HCT116 (cell line): ENCODE measurements at regions not wholly inside any gene's neighbourhood (a gene's known extent, or its start where the extent isn't known, plus 50 kb on each side); places are given as distances from the start of the nearest gene placed in this dataset.

Experiments used
- ATAC-seq: fragments of 200-7000 bp; cut with Tn5 transposase; 2 replicates; pipeline ENCODE4 v1.9.1; 2020; ENCODE audit warnings: mild to moderate bottlenecking, moderate library complexity
- BruUV-seq: library from RNA; stranded (reverse); fragments of 400-500 nt; replicated peaks from 2 replicates; lab custom pipeline; 2021; lab: Mats Ljungman, UMichigan
- CTCF ChIA-PET: fragments of 300-600 bp; sonication (Branson Sonifier 250); formaldehyde crosslinking; loops from one replicate; lab custom pipeline; 2021; ENCODE audit warnings: antibody characterized with exemption; lab: Charles Lee
- POLR2A ChIA-PET: fragments of 300-600, 350-600 bp; sonication (Branson Sonifier 250); formaldehyde crosslinking; loops from one replicate; lab custom pipeline; 2021; ENCODE audit warnings: antibody characterized with exemption; lab: Charles Lee
- RAD21 ChIA-PET, 2 experiments: fragments of 300-600 bp; sonication (Branson Sonifier 250); formaldehyde crosslinking; loops; one replicate each; lab custom pipeline; 2023; ENCODE audit warnings: low total read pairs in 2 of 2; ENCODE audit not compliant: uncharacterized antibody in 2 of 2, unreplicated experiment in 2 of 2, low non-redundant PET in 1 of 2; lab: Charles Lee
- DNase-seq: peaks from one replicate; pipeline ENCODE4 v3.0.0-alpha.2; 2010; ENCODE audit warnings: low read depth, low spot score
- H2AFZ ChIP-seq: fragments of 200-600 bp; shearing (Covaris generic), sonication (generic); 2 replicates; pipeline ENCODE4 v1.6.1; 2017; ENCODE audit warnings: low read depth, mixed run types, mixed read lengths, antibody characterized with exemption, low read length; ENCODE audit not compliant: poor library complexity, severe bottlenecking
- H3K27ac ChIP-seq: 2 replicates; pipeline ENCODE4 v1.5.1; 2012; ENCODE audit warnings: low read depth, low read length
- H3K27me3 ChIP-seq: fragments of 200-600 bp; sonication (generic); 2 replicates; pipeline ENCODE4 v1.6.1; 2016; ENCODE audit warnings: mixed run types, low read length, mixed read lengths; ENCODE audit not compliant: insufficient read depth
- H3K36me3 ChIP-seq, 2 experiments: fragments of 200-500 bp in 1 of 2; fragments of 200-600 bp in 1 of 2; sonication (Bioruptor generic) in 1 of 2; sonication (generic) in 1 of 2; 2 replicates each; pipeline versions ENCODE4 v1.5.1 to v1.6.1; 2014 to 2016; ENCODE audit warnings: low read length in 2 of 2, inconsistent platforms in 1 of 2, mixed read lengths in 1 of 2, mixed run types in 1 of 2; ENCODE audit not compliant: insufficient read depth in 2 of 2, control insufficient read depth in 1 of 2
- H3K4me1 ChIP-seq, 2 experiments: fragments of 200-600 bp in 1 of 2; sonication (generic) in 1 of 2; 2 replicates each; pipeline versions ENCODE4 v1.5.1 to v1.6.1; 2012 to 2017; ENCODE audit warnings: low read length in 2 of 2, inconsistent platforms in 1 of 2, mild to moderate bottlenecking in 1 of 2, mixed read lengths in 1 of 2, mixed run types in 1 of 2, moderate library complexity in 1 of 2; ENCODE audit not compliant: insufficient read depth in 2 of 2, control insufficient read depth in 1 of 2
- H3K4me2 ChIP-seq: fragments of 200-600 bp; sonication (generic); 2 replicates; pipeline ENCODE4 v1.6.1; 2017; ENCODE audit warnings: mixed run types, low read length, mixed read lengths
- H3K4me3 ChIP-seq, 2 experiments: fragments of 200-600 bp in 1 of 2; sonication (generic) in 1 of 2; replicated peaks in 1 of 2; 2 replicates each; pipeline ENCODE4 v1.5.1; 2011 to 2016; ENCODE audit warnings: low read length in 2 of 2, control low read depth in 1 of 2, low read depth in 1 of 2, mild to moderate bottlenecking in 1 of 2, mixed read lengths in 1 of 2, mixed run types in 1 of 2
- H3K79me2 ChIP-seq: fragments of 200-600 bp; sonication (generic); 2 replicates; pipeline ENCODE4 v1.6.1; 2017; ENCODE audit warnings: mild to moderate bottlenecking, mixed run types, low read length, moderate library complexity, mixed read lengths; ENCODE audit not compliant: insufficient read depth
- H3K9ac ChIP-seq: fragments of 200-600 bp; sonication (generic); 2 replicates; pipeline ENCODE4 v1.6.1; 2016; ENCODE audit warnings: low read length, mixed read lengths
- H3K9me2 ChIP-seq: fragments of 200-600 bp; sonication (generic), shearing (Covaris generic); 2 replicates; pipeline ENCODE4 v1.6.1; 2017; ENCODE audit warnings: mixed run types, mild to moderate bottlenecking, moderate library complexity; ENCODE audit not compliant: insufficient read depth
- H3K9me3 ChIP-seq, 2 experiments: fragments of 200-500 bp in 1 of 2; fragments of 200-600 bp in 1 of 2; sonication (Bioruptor generic) in 1 of 2; sonication (generic) in 1 of 2; 2 replicates each; pipeline ENCODE4 v1.6.1; 2014 to 2017; ENCODE audit warnings: low read length in 2 of 2, mixed read lengths in 2 of 2, inconsistent platforms in 1 of 2, low read depth in 1 of 2, mild to moderate bottlenecking in 1 of 2, mixed run types in 1 of 2, moderate library complexity in 1 of 2; ENCODE audit not compliant: control insufficient read depth in 1 of 2, insufficient read depth in 1 of 2
- H4K20me1 ChIP-seq: fragments of 200-600 bp; sonication (generic), shearing (Covaris generic); 2 replicates; pipeline ENCODE4 v1.6.1; 2017; ENCODE audit warnings: mixed run types, mild to moderate bottlenecking, moderate library complexity; ENCODE audit not compliant: insufficient read depth
- ATF3 ChIP-seq: IDR thresholded peaks from 2 replicates; pipeline ENCODE4 v1.6.1; 2012
- CTCF ChIP-seq, 3 experiments: fragments of 200-600 bp in 1 of 3; sonication (generic) in 1 of 3; IDR thresholded peaks in 2 of 3; conservative IDR thresholded peaks in 1 of 3; 2 replicates each; pipeline ENCODE4 v1.5.1; 2012 to 2017; ENCODE audit warnings: low read depth in 2 of 3, low read length in 2 of 3, antibody characterized with exemption in 1 of 3, borderline replicate concordance in 1 of 3, control low read depth in 1 of 3, mild to moderate bottlenecking in 1 of 3, mixed read lengths in 1 of 3, mixed run types in 1 of 3, moderate library complexity in 1 of 3; ENCODE audit not compliant: insufficient read depth in 1 of 3
- EGR1 ChIP-seq: IDR thresholded peaks from 2 replicates; pipeline ENCODE4 v1.6.1; 2012; ENCODE audit warnings: low read depth
- EZH2 ChIP-seq: fragments of 200-600 bp; sonication (generic); IDR thresholded peaks from 2 replicates; pipeline ENCODE4 v1.6.1; 2017; ENCODE audit warnings: antibody characterized with exemption, mixed run types
- EZH2phosphoT487 ChIP-seq: fragments of 200-600 bp; IDR thresholded peaks from 2 replicates; pipeline ENCODE4 v1.6.1; 2018; ENCODE audit warnings: antibody characterized with exemption, borderline replicate concordance
- FOSL1 ChIP-seq: IDR thresholded peaks from 2 replicates; pipeline ENCODE4 v1.6.1; 2012; ENCODE audit warnings: low read depth
- MAX ChIP-seq: IDR thresholded peaks from 2 replicates; pipeline ENCODE4 v1.6.1; 2012
- POLR2A ChIP-seq: IDR thresholded peaks from 2 replicates; pipeline ENCODE4 v1.7.0; 2011; ENCODE audit warnings: borderline replicate concordance; ENCODE audit not compliant: insufficient read depth, insufficient read length; ENCODE audit errors: extremely low read depth
- POLR2AphosphoS5 ChIP-seq: IDR thresholded peaks from 2 replicates; pipeline ENCODE4 v1.6.1; 2011; ENCODE audit warnings: mild to moderate bottlenecking, low read depth, low read length, moderate library complexity
- SP1 ChIP-seq: IDR thresholded peaks from 2 replicates; pipeline ENCODE4 v1.6.1; 2012; ENCODE audit warnings: low read depth
- ZBTB33 ChIP-seq: IDR thresholded peaks from 2 replicates; pipeline ENCODE4 v1.6.1; 2011; ENCODE audit warnings: mild to moderate bottlenecking, low read length, moderate library complexity; ENCODE audit not compliant: insufficient replicate concordance; ENCODE audit errors: extremely low read depth
- ZNF274 ChIP-seq: fragments of 200-500 bp; sonication (Bioruptor generic); IDR thresholded peaks from 2 replicates; pipeline ENCODE4 v1.6.1; 2014; ENCODE audit warnings: mild to moderate bottlenecking, low read depth, low read length, inconsistent platforms
- intact Hi-C: fragments of 100-400 bp; cut with micrococcal nuclease; formaldehyde crosslinking; loops from 2 replicates; pipeline ENCODE4 v1.10.0; 2022

- no TSS peak for BruUV-seq
- H3K4me1 ChIP-seq, result no peaks in the 10 kb centered on the region
- no peak overlapping the region for H3K4me2 ChIP-seq
- POLR2A ChIA-PET, result no interaction called here
- H3K79me2 ChIP-seq, result no peaks in the 10 kb centered on the region
- H3K27ac ChIP-seq, result no peak overlapping the region
- ATAC-seq (no peak), DNase-seq (no peak)
- intact Hi-C loops, result no loop called here
- H3K27me3 ChIP-seq, result peaks cover 24% of the 10 kb centered on the region
- RAD21 ChIA-PET, result no interaction called here
- TF ChIP-seq ATF3 (no peak), SP1 (no peak), FOSL1 (no peak), MAX (no peak), EZH2phosphoT487 (no peak), POLR2AphosphoS5 (no peak), POLR2A (no peak), EGR1 (no peak), ZBTB33 (no peak), ZNF274 (no peak), CTCF (IDR thresholded peaks at IDR 0.05 in 2 of 3, conservative IDR thresholded peaks at IDR 0.05 in 1 of 3; ENCODE audit: borderline replicate concordance in 1 of 3, insufficient read depth in 1 of 3, low read depth in 2 of 3, low read length in 2 of 3) (no peak), EZH2 (no peak)
- H3K9me2 ChIP-seq, result no peaks in the 10 kb centered on the region
- H3K4me3 ChIP-seq, result no peak overlapping the region
- CTCF ChIA-PET, result no interaction called here
- H4K20me1 ChIP-seq, result no peaks in the 10 kb centered on the region; the same call in 1 of the 2 replicates
- H3K36me3 ChIP-seq, result no peaks in the 10 kb centered on the region
- no peak overlapping the region for H2AFZ ChIP-seq
- no peaks in the 10 kb centered on the region for H3K9me3 ChIP-seq
- no peak overlapping the region for H3K9ac ChIP-seq
Observed at GRCh38 chr5:75985077-75985476, 98.1 kb upstream of the SV2C start.
